ENCODE measurements at regions not wholly inside any gene's neighbourhood (a gene's known extent, or its start where the extent isn't known, plus 50 kb on each side); places are given as distances from the start of the nearest gene placed in this dataset.

GRCh38 chr11:8338138-8338537 is 74.5 kb upstream of the LMO1 start (continued):
- TF ChIP-seq, protein P1, sequence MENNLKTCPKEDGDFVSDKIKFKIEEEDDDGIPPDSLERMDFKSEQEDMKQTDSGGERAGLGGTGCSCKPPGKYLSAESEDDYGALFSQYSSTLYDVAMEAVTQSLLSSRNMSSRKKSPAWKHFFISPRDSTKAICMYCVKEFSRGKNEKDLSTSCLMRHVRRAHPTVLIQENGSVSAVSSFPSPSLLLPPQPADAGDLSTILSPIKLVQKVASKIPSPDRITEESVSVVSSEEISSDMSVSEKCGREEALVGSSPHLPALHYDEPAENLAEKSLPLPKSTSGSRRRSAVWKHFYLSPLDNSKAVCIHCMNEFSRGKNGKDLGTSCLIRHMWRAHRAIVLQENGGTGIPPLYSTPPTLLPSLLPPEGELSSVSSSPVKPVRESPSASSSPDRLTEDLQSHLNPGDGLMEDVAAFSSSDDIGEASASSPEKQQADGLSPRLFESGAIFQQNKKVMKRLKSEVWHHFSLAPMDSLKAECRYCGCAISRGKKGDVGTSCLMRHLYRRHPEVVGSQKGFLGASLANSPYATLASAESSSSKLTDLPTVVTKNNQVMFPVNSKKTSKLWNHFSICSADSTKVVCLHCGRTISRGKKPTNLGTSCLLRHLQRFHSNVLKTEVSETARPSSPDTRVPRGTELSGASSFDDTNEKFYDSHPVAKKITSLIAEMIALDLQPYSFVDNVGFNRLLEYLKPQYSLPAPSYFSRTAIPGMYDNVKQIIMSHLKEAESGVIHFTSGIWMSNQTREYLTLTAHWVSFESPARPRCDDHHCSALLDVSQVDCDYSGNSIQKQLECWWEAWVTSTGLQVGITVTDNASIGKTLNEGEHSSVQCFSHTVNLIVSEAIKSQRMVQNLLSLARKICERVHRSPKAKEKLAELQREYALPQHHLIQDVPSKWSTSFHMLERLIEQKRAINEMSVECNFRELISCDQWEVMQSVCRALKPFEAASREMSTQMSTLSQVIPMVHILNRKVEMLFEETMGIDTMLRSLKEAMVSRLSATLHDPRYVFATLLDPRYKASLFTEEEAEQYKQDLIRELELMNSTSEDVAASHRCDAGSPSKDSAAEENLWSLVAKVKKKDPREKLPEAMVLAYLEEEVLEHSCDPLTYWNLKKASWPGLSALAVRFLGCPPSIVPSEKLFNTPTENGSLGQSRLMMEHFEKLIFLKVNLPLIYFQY (CRISPR knock-in tag; IDR thresholded peaks at IDR 0.05; ENCODE audit: borderline replicate concordance): no peak
- TF ChIP-seq STAG1 (CRISPR knock-in tag; IDR thresholded peaks at IDR 0.05) (peak; percentile 55), KDM2A (CRISPR knock-in tag; IDR thresholded peaks at IDR 0.05; ENCODE audit: borderline replicate concordance, low read depth) (peak; percentile 41; the same call in 1 of the 2 replicates), TEAD3 (CRISPR knock-in tag; optimal IDR thresholded peaks at IDR 0.05; ENCODE audit: borderline replicate concordance) (peak; percentile 29), IRF1 (CRISPR knock-in tag; IDR thresholded peaks at IDR 0.05; ENCODE audit: low read depth) (no peak), ZNF383 (CRISPR knock-in tag; IDR thresholded peaks at IDR 0.05; ENCODE audit: borderline replicate concordance) (no peak), ZNF143 (CRISPR knock-in tag; IDR thresholded peaks at IDR 0.05) (no peak), RBFOX2 (IDR thresholded peaks at IDR 0.05; ENCODE audit: low read depth, low read length) (no peak), IRF2 (CRISPR knock-in tag; IDR thresholded peaks at IDR 0.05) (no peak), ELF4 (CRISPR knock-in tag; IDR thresholded peaks at IDR 0.05; ENCODE audit: borderline replicate concordance) (no peak), CBX2 (IDR thresholded peaks at IDR 0.05; ENCODE audit: low read depth, low read length) (no peak), CBX2 (CRISPR knock-in tag; IDR thresholded peaks at IDR 0.05; ENCODE audit: low read depth) (no peak), HIC2 (CRISPR knock-in tag; IDR thresholded peaks at IDR 0.05; ENCODE audit: low read depth) (no peak)

Measured in HepG2 (cell line).